ENCODE measurements at regions not wholly inside any gene's neighbourhood (a gene's known extent, or its start where the extent isn't known, plus 50 kb on each side); places are given as distances from the start of the nearest gene placed in this dataset.

- no peak overlapping the region for H3K23ac ChIP-seq (ENCODE audit: low read depth, low read length)
- H3K14ac ChIP-seq (replicated peaks; ENCODE audit: low read depth, low read length) = no peak overlapping the region
- H4K91ac ChIP-seq (ENCODE audit: insufficient read depth, low read depth, low read length) = no peak overlapping the region
- H2BK120ac ChIP-seq (ENCODE audit: low read depth, low read length) = no peak overlapping the region
- no peak overlapping the region for H2AK5ac ChIP-seq (ENCODE audit: low read depth, low read length)
- no peak overlapping the region for H4K5ac ChIP-seq (ENCODE audit: low read depth, low read length)
- no peak for ATAC-seq (ENCODE audit: low read depth)
- H4K8ac ChIP-seq (ENCODE audit: low read depth in 2 of 2, low read length in 2 of 2) = no peak overlapping the region
- no peak overlapping the region for H3K56ac ChIP-seq (ENCODE audit: extremely low read depth, insufficient read depth, low read length)
- no peaks in the 10 kb centered on the region for H3K9me1 ChIP-seq (ENCODE audit: insufficient read depth, low read length)
- no peak overlapping the region for H3K27ac ChIP-seq (ENCODE audit: insufficient read depth, low read length)
- H2AK9ac ChIP-seq (replicated peaks; ENCODE audit: low read depth, low read length, poor library complexity) = no peak overlapping the region
- WGBS, 2 experiments (ENCODE audit: extremely low coverage in 2 of 2, insufficient read length in 1 of 2) = no CpG with 5 or more reads among the region's 2 CpGs
- TF ChIP-seq FOS (IDR thresholded peaks at IDR 0.05; ENCODE audit: low read depth, low read length) (no peak), ELK1 (IDR thresholded peaks at IDR 0.05; ENCODE audit: borderline replicate concordance, low read depth, low read length) (no peak), CEBPB (IDR thresholded peaks at IDR 0.05; ENCODE audit: low read depth, low read length) (no peak), SMC3 (IDR thresholded peaks at IDR 0.05; ENCODE audit: low read depth, low read length) (no peak), MAZ (IDR thresholded peaks at IDR 0.05; ENCODE audit: borderline replicate concordance, low read depth, low read length) (no peak), BHLHE40 (IDR thresholded peaks at IDR 0.05; ENCODE audit: low read depth, low read length) (no peak), POLR2A (IDR thresholded peaks at IDR 0.05; ENCODE audit: low read depth, low read length) (no peak), RAD21 (IDR thresholded peaks at IDR 0.05; ENCODE audit: low read length) (no peak), MXI1 (IDR thresholded peaks at IDR 0.05; ENCODE audit: borderline replicate concordance, low read depth, low read length) (no peak), RCOR1 (IDR thresholded peaks at IDR 0.05; ENCODE audit: insufficient replicate concordance, low read length) (no peak), MAFK (IDR thresholded peaks at IDR 0.05; ENCODE audit: low read depth, low read length) (no peak), USF2 (IDR thresholded peaks at IDR 0.05; ENCODE audit: low read depth, low read length) (no peak), RFX5 (IDR thresholded peaks at IDR 0.05; ENCODE audit: low read depth, low read length) (no peak), CHD1 (IDR thresholded peaks at IDR 0.05; ENCODE audit: low read depth, low read length) (no peak), NFE2L2 (IDR thresholded peaks at IDR 0.05; ENCODE audit: low read depth, low read length) (no peak)
- TF ChIP-seq, protein P1, sequence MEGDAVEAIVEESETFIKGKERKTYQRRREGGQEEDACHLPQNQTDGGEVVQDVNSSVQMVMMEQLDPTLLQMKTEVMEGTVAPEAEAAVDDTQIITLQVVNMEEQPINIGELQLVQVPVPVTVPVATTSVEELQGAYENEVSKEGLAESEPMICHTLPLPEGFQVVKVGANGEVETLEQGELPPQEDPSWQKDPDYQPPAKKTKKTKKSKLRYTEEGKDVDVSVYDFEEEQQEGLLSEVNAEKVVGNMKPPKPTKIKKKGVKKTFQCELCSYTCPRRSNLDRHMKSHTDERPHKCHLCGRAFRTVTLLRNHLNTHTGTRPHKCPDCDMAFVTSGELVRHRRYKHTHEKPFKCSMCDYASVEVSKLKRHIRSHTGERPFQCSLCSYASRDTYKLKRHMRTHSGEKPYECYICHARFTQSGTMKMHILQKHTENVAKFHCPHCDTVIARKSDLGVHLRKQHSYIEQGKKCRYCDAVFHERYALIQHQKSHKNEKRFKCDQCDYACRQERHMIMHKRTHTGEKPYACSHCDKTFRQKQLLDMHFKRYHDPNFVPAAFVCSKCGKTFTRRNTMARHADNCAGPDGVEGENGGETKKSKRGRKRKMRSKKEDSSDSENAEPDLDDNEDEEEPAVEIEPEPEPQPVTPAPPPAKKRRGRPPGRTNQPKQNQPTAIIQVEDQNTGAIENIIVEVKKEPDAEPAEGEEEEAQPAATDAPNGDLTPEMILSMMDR (conservative IDR thresholded peaks at IDR 0.05; ENCODE audit: low read depth, low read length) = no peak
- intact Hi-C loops (cut with micrococcal nuclease) = no loop called here
- no peaks in the 10 kb centered on the region for H4K20me1 ChIP-seq (ENCODE audit: insufficient read depth, low read length)
- no peak overlapping the region for H3K4me3 ChIP-seq (ENCODE audit: insufficient read depth, low read depth, low read length)
- dilution Hi-C loops (cut with HindIII; ENCODE audit: low sequenced_read_pairs, unreplicated experiment) = no loop called here
- H3K4me1 ChIP-seq (ENCODE audit: control insufficient read depth, insufficient read depth, low read length) = no peaks in the 10 kb centered on the region
- no peak overlapping the region for H2BK5ac ChIP-seq (ENCODE audit: low read depth, low read length, poor library complexity, severe bottlenecking)
- no peak overlapping the region for H2BK15ac ChIP-seq (ENCODE audit: low read depth, low read length)
- no peak overlapping the region for H3K18ac ChIP-seq (ENCODE audit: low read depth, low read length)
- BruUV-seq (replicated peaks) = no TSS peak
- H2AFZ ChIP-seq (replicated peaks; ENCODE audit: low read length, poor library complexity) = no peak overlapping the region
- H3K79me1 ChIP-seq (ENCODE audit: low read depth in 1 of 2, low read length in 2 of 2) = no peaks in the 10 kb centered on the region
- no peak overlapping the region for H3K4me2 ChIP-seq (ENCODE audit: low read depth, low read length)
- DNase-seq = no peak
- H3K36me3 ChIP-seq (ENCODE audit: control insufficient read depth, insufficient read depth, low read length) = no peaks in the 10 kb centered on the region
- in situ Hi-C loops (cut with MboI; ENCODE audit: low sequenced_read_pairs) = no loop called here
- CTCF ChIA-PET = no interaction called here
- 0 out of 2 replicates have a peak, but pooled peaks cover 2% of the 10 kb centered on the region for H3K9me3 ChIP-seq (ENCODE audit: control insufficient read depth, insufficient read depth, low read length)
- no peaks in the 10 kb centered on the region for H3K27me3 ChIP-seq (ENCODE audit: control insufficient read depth, insufficient read depth, low read length)
- no peak overlapping the region for H3K4ac ChIP-seq (ENCODE audit: low read depth, low read length)
- no peak overlapping the region for H2BK20ac ChIP-seq (ENCODE audit: low read depth, low read length)
- POLR2A ChIA-PET (ENCODE audit: unreplicated experiment) = no interaction called here
- no peak overlapping the region for H3K9ac ChIP-seq (ENCODE audit: low read depth, low read length)
These were observed 152.7 kb upstream of the FKBP1C start for GRCh38 chr6:63058601-63059000.

Measured in IMR-90 (cell line).